GM10266 (cell line): ENCODE measurements at regions not wholly inside any gene's neighbourhood (a gene's known extent, or its start where the extent isn't known, plus 50 kb on each side); places are given as distances from the start of the nearest gene placed in this dataset.

Experiments used
- DNase-seq: peaks from one replicate; pipeline ENCODE4 v3.0.0; 2012; ENCODE audit errors: extremely low spot score
- TF ChIP-seq, protein P1 (sequence below): IDR thresholded peaks from 2 replicates; pipeline ENCODE4 v1.5.1; 2012; ENCODE audit warnings: mild to moderate bottlenecking, low read depth; ENCODE audit not compliant: control insufficient read depth, insufficient read depth; ENCODE audit errors: missing control alignments

DNA sequence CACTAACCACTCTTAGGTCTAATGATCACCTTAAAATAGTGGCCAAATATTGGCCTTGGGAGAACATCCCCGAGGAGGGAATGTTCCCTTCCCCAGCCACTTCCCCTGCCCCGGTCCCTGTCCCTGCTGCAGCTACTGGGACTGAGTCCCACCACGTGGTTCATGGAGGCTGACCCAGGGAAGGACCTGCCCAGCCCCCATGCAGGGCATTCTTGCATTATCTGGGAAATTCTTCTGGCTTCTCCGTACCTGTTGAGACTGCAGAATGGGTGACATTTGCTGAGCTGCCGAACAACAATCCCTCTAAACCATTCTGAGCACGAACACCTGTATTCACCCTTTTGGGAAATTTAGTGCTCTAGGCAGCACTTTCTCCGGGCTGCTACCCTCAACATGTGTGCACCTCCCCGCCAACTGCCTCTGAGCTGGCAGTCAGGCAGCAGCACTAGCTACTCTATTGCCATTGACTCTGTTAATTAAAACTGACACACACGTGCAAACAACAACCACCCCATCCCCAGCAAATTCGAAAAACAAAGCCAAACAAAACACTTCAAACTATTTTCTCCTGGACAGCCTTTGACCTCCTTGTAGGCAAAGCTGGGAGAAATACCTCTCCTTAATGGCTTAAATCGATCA, 567.4 kb upstream of the MKI67 start:
- no peak for DNase-seq
- TF ChIP-seq, protein P1, sequence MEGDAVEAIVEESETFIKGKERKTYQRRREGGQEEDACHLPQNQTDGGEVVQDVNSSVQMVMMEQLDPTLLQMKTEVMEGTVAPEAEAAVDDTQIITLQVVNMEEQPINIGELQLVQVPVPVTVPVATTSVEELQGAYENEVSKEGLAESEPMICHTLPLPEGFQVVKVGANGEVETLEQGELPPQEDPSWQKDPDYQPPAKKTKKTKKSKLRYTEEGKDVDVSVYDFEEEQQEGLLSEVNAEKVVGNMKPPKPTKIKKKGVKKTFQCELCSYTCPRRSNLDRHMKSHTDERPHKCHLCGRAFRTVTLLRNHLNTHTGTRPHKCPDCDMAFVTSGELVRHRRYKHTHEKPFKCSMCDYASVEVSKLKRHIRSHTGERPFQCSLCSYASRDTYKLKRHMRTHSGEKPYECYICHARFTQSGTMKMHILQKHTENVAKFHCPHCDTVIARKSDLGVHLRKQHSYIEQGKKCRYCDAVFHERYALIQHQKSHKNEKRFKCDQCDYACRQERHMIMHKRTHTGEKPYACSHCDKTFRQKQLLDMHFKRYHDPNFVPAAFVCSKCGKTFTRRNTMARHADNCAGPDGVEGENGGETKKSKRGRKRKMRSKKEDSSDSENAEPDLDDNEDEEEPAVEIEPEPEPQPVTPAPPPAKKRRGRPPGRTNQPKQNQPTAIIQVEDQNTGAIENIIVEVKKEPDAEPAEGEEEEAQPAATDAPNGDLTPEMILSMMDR, result no peak

DNA sequence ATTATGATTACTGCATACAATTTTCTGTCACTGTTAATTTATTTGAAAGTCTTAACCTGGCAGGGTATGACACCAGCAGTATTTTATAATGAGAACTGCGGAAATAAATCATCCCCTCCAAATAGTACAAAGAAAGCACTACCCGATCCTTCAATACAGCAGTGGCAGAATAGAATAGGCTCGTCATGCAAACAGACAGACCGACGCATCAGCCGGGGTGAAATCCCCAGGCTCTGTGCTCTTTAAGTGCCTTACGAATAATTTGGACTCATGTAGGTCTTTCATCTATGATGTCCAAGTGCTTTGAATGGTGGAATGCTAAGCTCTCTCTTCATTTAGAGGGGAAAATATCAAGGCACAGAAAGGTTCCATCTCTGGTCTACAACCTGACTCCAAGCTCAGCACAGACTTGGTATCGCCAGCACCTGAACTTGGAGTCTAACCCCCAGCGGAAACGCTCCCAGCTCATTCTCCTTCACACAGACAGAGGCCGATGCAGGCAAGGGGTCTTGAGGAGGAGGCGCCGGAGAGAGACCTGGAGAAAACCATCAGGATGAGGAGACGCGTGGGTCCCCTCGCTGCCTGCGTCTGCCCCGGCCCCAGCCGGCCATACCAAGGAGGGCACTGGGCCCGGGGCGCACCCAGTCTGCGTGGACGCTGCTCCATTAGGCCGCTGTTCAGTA, 568.1 kb upstream of the MKI67 start:
- DNase-seq, result no peak
- TF ChIP-seq, protein P1, result no peak

DNA sequence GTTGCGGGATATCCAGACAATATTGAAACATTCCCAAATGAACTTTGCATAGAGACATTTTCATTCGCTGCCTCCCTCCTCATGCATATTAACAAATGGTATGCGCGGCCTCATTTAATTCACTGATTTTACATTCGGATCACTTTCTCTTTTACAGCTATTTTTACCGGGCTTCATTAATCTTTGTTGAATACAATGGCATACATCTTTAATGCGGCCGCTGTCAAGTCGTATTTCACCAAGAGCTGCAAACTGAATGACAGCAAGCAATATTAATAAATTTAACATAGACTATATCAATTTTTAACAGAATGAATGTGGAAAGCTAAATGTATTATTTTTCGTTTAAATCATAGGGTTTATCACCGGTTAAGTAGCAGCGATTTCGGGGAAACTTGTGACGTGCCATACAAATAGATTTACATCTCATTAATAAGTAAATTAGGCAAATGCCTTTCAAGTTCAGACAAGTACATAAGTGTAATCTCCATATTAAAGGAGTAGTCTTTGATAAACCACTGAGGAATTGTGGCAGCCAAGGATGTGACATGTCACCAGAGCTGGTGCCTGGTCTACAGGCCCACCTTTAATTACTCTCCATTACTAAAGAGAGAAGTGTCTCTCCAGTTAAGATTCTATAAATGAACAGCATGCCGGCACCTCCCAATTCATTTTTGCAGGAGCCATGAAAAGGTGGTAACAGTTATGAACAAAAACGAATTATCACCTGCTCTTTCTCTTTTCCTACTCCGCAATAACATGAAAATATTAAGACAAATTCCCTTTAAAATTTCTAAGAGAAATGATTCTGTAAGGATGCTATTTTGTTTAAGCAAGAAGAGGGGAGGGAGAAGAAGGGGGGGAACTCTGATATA, 568.9 kb upstream of the MKI67 start:
- TF ChIP-seq, protein P1, result no peak
- no peak for DNase-seq

DNA sequence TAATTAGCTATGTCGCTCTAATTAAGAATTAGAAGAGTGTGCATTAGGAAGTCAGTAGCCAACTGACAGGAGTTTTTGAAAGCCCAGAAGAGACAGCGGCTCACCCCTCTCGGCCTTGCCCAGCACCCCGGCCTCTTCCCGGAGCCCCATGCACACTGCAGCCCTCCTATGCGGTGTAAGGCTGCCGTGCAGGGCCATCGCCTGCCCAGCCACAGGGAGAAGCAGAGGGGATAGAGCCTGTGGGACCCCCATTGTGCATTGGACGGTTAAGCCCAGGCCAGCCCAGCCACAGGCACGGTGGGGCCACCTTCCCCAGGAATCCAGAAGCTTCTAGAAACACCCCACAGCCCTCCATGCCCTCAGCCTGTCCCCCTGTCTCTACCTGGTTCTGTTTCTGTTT, 569.7 kb upstream of the MKI67 start:
- DNase-seq, result no peak
- TF ChIP-seq, protein P1, result no peak

DNA sequence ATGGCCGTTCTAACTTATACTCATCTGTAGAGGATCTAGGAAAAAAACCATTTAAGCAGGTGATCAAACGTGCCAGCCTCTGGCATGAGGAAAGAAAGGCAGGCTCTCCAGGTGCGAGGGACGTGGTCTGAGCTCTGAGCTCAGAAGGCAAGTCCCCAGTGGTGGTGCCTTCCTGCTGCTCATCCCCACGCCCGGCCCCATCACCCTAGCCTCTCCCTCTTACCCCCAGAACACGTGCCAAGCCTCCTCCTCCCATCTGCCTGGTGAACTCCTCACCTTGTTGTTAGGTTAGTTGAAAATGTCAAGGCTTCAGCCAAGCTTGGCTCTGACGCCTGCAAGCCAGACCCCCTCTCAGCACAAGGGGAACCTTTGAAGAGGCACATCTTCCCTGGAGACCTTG, 571.2 kb upstream of the MKI67 start:
- TF ChIP-seq, protein P1, result no peak
- DNase-seq, result no peak

DNA sequence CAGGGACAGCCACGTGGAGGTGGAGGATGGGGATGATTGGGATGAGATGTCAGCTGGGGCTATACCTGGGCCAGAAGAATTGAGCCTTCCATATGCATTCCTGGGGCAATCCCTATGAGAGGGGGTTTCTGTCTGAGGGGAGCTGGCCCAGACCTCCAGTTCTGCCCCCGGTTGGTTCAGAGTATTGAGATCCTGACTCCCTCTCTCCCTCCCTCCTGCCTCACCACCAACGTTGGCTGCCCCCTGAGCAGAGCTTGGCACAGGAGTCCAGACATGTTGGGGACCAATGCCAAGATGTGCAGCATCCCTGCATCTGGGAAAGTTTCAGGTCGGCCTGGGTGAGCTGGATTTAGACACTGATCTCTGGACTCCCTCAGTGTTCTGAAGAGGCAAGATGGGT, 575.2 kb upstream of the MKI67 start:
- no peak for DNase-seq
- TF ChIP-seq, protein P1, result no peak
